GM12878 (cell line): ENCODE measurements at regions not wholly inside any gene's neighbourhood (a gene's known extent, or its start where the extent isn't known, plus 50 kb on each side); places are given as distances from the start of the nearest gene placed in this dataset.

ENCODE experiments used
- ATAC-seq: fragments of 200-7000 bp; cut with Tn5 transposase; 3 replicates; pipeline ENCODE4 v1.9.1; 2020; ENCODE audit warnings: mild to moderate bottlenecking, moderate library complexity
- BruUV-seq: library from RNA; stranded (reverse); fragments of 400-500 nt; replicated peaks from 2 replicates; lab custom pipeline; 2021; lab: Mats Ljungman, UMichigan
- CTCF ChIA-PET: fragments of 300-600 bp; sonication (Branson Sonifier 250); formaldehyde crosslinking; extraction: SDS; loops from one replicate; lab custom pipeline; 2021; ENCODE audit warnings: inconsistent platforms; lab: Yijun Ruan, JAX
- POLR2A ChIA-PET: fragments of 350-600 bp; formaldehyde crosslinking; extraction: SDS; loops from one replicate; lab custom pipeline; 2021; ENCODE audit warnings: inconsistent platforms; lab: Charles Lee
- RAD21 ChIA-PET: fragments of 300-600 bp; sonication (Branson Sonifier 250); formaldehyde crosslinking; loops from one replicate; lab custom pipeline; 2023; ENCODE audit warnings: antibody characterized with exemption; ENCODE audit not compliant: unreplicated experiment; lab: Charles Lee
- SMC1A ChIA-PET: fragments of 300-600 bp; sonication (Branson Sonifier 250); formaldehyde crosslinking; loops from one replicate; lab custom pipeline; 2023; ENCODE audit not compliant: unreplicated experiment, uncharacterized antibody; lab: Charles Lee
- DNase-seq: peaks from one replicate; pipeline ENCODE4 v3.0.0-alpha.2; 2011; ENCODE audit warnings: low read depth, low spot score
- FAIRE-seq: peaks from 3 replicates; lab custom pipeline; 2011; peaks lifted over from hg19 to GRCh38; lab: Jason Lieb, UNC
- H2AFZ ChIP-seq: 2 replicates; pipeline ENCODE4 v1.6.0; 2011; ENCODE audit warnings: low read depth, low read length, control low read depth; ENCODE audit not compliant: control insufficient read depth
- H3K27ac ChIP-seq: 2 replicates; pipeline ENCODE4 v1.5.1; 2011; ENCODE audit warnings: control low read depth; ENCODE audit not compliant: control insufficient read depth, insufficient read depth
- H3K27me3 ChIP-seq, 2 experiments: replicated peaks in 1 of 2; 2 replicates each; pipeline versions ENCODE4 v1.6.0 to v1.6.1; 2011; ENCODE audit warnings: low read length in 1 of 2; ENCODE audit not compliant: control insufficient read depth in 2 of 2, insufficient read depth in 2 of 2
- H3K36me3 ChIP-seq, 2 experiments: 2 replicates each; pipeline ENCODE4 v1.5.1; 2011; ENCODE audit warnings: low read length in 1 of 2; ENCODE audit not compliant: control insufficient read depth in 2 of 2, insufficient read depth in 2 of 2
- H3K4me1 ChIP-seq: 2 replicates; pipeline ENCODE4 v1.6.1; 2011; ENCODE audit warnings: mild to moderate bottlenecking, low read length, moderate library complexity, mixed read lengths; ENCODE audit not compliant: control insufficient read depth, insufficient read depth
- H3K4me2 ChIP-seq: 2 replicates; pipeline ENCODE4 v1.6.0; 2011; ENCODE audit warnings: control low read depth; ENCODE audit not compliant: control insufficient read depth, insufficient read depth
- H3K4me3 ChIP-seq: fragments of 200-600 bp; sonication (generic); 2 replicates; pipeline ENCODE4 v1.5.1; 2016
- H3K79me2 ChIP-seq: 2 replicates; pipeline ENCODE4 v1.6.0; 2011; ENCODE audit warnings: low read length; ENCODE audit not compliant: control insufficient read depth, insufficient read depth
- H3K9ac ChIP-seq: 2 replicates; pipeline ENCODE4 v1.8.0; 2011; ENCODE audit warnings: low read length, control low read depth, mixed read lengths; ENCODE audit not compliant: control insufficient read depth, insufficient read depth
- H3K9me3 ChIP-seq: replicated peaks from 3 replicates; pipeline ENCODE4 v1.5.1; 2011; ENCODE audit warnings: mild to moderate bottlenecking, low read length; ENCODE audit not compliant: control insufficient read depth, insufficient read depth
- H4K20me1 ChIP-seq: 2 replicates; pipeline ENCODE4 v1.6.0; 2011; ENCODE audit not compliant: control insufficient read depth, insufficient read depth
- BMI1 ChIP-seq: fragments of 450-650 bp; IDR thresholded peaks from 2 replicates; pipeline ENCODE4 v1.6.1; 2016; ENCODE audit warnings: mild to moderate bottlenecking, moderate library complexity, borderline replicate concordance
- CBFB ChIP-seq: IDR thresholded peaks from 2 replicates; pipeline ENCODE4 v1.6.1; 2016; ENCODE audit warnings: antibody characterized with exemption, low read depth
- CTCF ChIP-seq, 3 experiments: IDR thresholded peaks in 2 of 3; conservative IDR thresholded peaks in 1 of 3; 2 replicates each; pipeline ENCODE4 v1.5.1; 2011; ENCODE audit warnings: low read depth in 3 of 3, low read length in 3 of 3, mild to moderate bottlenecking in 3 of 3, control low read depth in 2 of 3, moderate library complexity in 2 of 3, inconsistent platforms in 1 of 3, mixed read lengths in 1 of 3; ENCODE audit not compliant: control insufficient read depth in 2 of 3, insufficient read depth in 1 of 3; ENCODE audit errors: extremely low read depth in 1 of 3
- E2F4 ChIP-seq: IDR thresholded peaks from 2 replicates; pipeline ENCODE4 v1.6.1; 2012; ENCODE audit warnings: low read depth, low read length, improper control_type of control experiment
- IKZF2 ChIP-seq, 2 experiments: fragments of 450-650 bp; IDR thresholded peaks; 2 replicates each; pipeline ENCODE4 v1.6.1; 2017; ENCODE audit warnings: mild to moderate bottlenecking in 2 of 2, moderate library complexity in 2 of 2
- MTA2 ChIP-seq: fragments of 450-650 bp; IDR thresholded peaks from 2 replicates; pipeline ENCODE4 v1.6.1; 2016; ENCODE audit warnings: low read depth, mild to moderate bottlenecking, moderate library complexity
- MYC ChIP-seq: IDR thresholded peaks from 2 replicates; pipeline ENCODE4 v1.6.1; 2011; ENCODE audit warnings: mild to moderate bottlenecking, low read length, moderate library complexity, inconsistent platforms; ENCODE audit not compliant: insufficient read depth, insufficient replicate concordance, insufficient read length, severe bottlenecking
- NFXL1 ChIP-seq: fragments of 450-650 bp; IDR thresholded peaks from 2 replicates; pipeline ENCODE4 v1.6.1; 2017; ENCODE audit warnings: antibody characterized with exemption, mild to moderate bottlenecking, borderline replicate concordance
- NR2C1 ChIP-seq: fragments of 450-650 bp; IDR thresholded peaks from 2 replicates; pipeline ENCODE4 v1.6.1; 2017; ENCODE audit warnings: antibody characterized with exemption, mild to moderate bottlenecking, moderate library complexity
- NR2F1 ChIP-seq: fragments of 450-650 bp; conservative IDR thresholded peaks from 2 replicates; pipeline ENCODE4 v1.6.1; 2017; ENCODE audit warnings: mild to moderate bottlenecking
- POLR2A ChIP-seq: IDR thresholded peaks from 2 replicates; pipeline ENCODE4 v1.6.1; 2011; ENCODE audit warnings: low read depth, mild to moderate bottlenecking, low read length
- PRDM15 ChIP-seq: fragments of 450-650 bp; formaldehyde crosslinking; IDR thresholded peaks from 2 replicates; pipeline ENCODE4 v1.4.0; 2020; ENCODE audit warnings: mild to moderate bottlenecking, moderate library complexity
- RUNX3 ChIP-seq: IDR thresholded peaks from 2 replicates; pipeline ENCODE4 v1.6.1; 2012; ENCODE audit warnings: low read length, inconsistent platforms
- ZNF274 ChIP-seq: IDR thresholded peaks from one replicate; pipeline ENCODE4 v1.8.0; 2011; ENCODE audit not compliant: insufficient read length, insufficient read depth
- WGBS: methylation state at CpG from one replicate; pipeline ENCODE4 v1.1.6; 2016; ENCODE audit warnings: low lambda C conversion rate; ENCODE audit not compliant: insufficient replicate concordance, insufficient coverage; ENCODE audit errors: missing lambda C conversion rate; 5-methylcytosine and 5-hydroxymethylcytosine counted together
- in situ Hi-C: fragments of 300-500 bp; cut with MboI; formaldehyde crosslinking; loops from 9 replicates; pipeline ENCODE4 v1.14.3; 2018; ENCODE audit warnings: mixed read lengths
- intact Hi-C: fragments of 100-400 bp; cut with micrococcal nuclease; formaldehyde crosslinking; loops from one replicate; pipeline ENCODE4 v1.14.2; 2022; ENCODE audit not compliant: unreplicated experiment

- intact Hi-C loops = no loop called here
Observed at GRCh38 chr2:153133716-153134115, 344.8 kb downstream of the RPRM start.

More at GRCh38 chr2:153133716-153134115, 344.8 kb downstream of the RPRM start:
- Histone ChIP-seq H3K4me2 (no peak overlapping the region), H3K4me1 (no peaks in the 10 kb centered on the region), H3K4me3 (no peak overlapping the region), H3K9ac (no peak overlapping the region), H3K79me2 (no peaks in the 10 kb centered on the region), H3K9me3 (no peaks in the 10 kb centered on the region), H3K27me3 (no peaks in the 10 kb centered on the region), H3K27ac (no peak overlapping the region), H4K20me1 (no peaks in the 10 kb centered on the region), H2AFZ (no peak overlapping the region), H3K36me3 (no peaks in the 10 kb centered on the region)
- CTCF ChIA-PET = interaction anchor here (0.8 kb wide), 1 partner anchor 10 kb away, joined by 3 read pairs; no protein-coding TSS in a partner anchor
- no TSS peak for BruUV-seq
- in situ Hi-C loops = no loop called here
- SMC1A ChIA-PET = interaction anchor here (1.4 kb wide), 1 partner anchor 9 kb away, joined by 3 read pairs; no protein-coding TSS in a partner anchor
- no peak for FAIRE-seq
- 6% methylated on average over 4 of the region's 4 CpGs for WGBS
- ATAC-seq = no peak
- POLR2A ChIA-PET = no interaction called here
- no peak for DNase-seq
- RAD21 ChIA-PET = no interaction called here
- TF ChIP-seq ZNF274 = no peak
- no peak for TF ChIP-seq MYC
- TF ChIP-seq BMI1 = no peak
- TF ChIP-seq NR2F1 = no peak
- TF ChIP-seq PRDM15 (CRISPR knock-in tag) = no peak
- TF ChIP-seq RUNX3 = no peak
- no peak for TF ChIP-seq E2F4
- no peak for TF ChIP-seq CBFB
- no peak for TF ChIP-seq MTA2
- no peak for TF ChIP-seq NFXL1
- TF ChIP-seq IKZF2 (IDR thresholded peaks at IDR 0.05) = no peak
- no peak for TF ChIP-seq POLR2A
- no peak for TF ChIP-seq CTCF (IDR thresholded peaks at IDR 0.05 in 2 of 3, conservative IDR thresholded peaks at IDR 0.05 in 1 of 3; ENCODE audit: control insufficient read depth in 2 of 3, extremely low read depth in 1 of 3, insufficient read depth in 1 of 3, low read depth in 3 of 3, low read length in 3 of 3)
- no peak for TF ChIP-seq NR2C1
